ENCODE measurements at regions not wholly inside any gene's neighbourhood (a gene's known extent, or its start where the extent isn't known, plus 50 kb on each side); places are given as distances from the start of the nearest gene placed in this dataset.

- TF ChIP-seq ELF4 (CRISPR knock-in tag; IDR thresholded peaks at IDR 0.05; ENCODE audit: low read depth): no peak
- no peak for TF ChIP-seq ESRRA (CRISPR knock-in tag; IDR thresholded peaks at IDR 0.05; ENCODE audit: borderline replicate concordance)
- TF ChIP-seq HMGXB4 (CRISPR knock-in tag; IDR thresholded peaks at IDR 0.05): no peak
- no peak for TF ChIP-seq ZNF512 (CRISPR knock-in tag; IDR thresholded peaks at IDR 0.05; ENCODE audit: borderline replicate concordance)
These were observed 125.9 kb upstream of the KCNH7 start for GRCh38 chr2:162964513-162964912.

Measured in WTC11 (cell line).